GM12892 (cell line): ENCODE measurements at regions not wholly inside any gene's neighbourhood (a gene's known extent, or its start where the extent isn't known, plus 50 kb on each side); places are given as distances from the start of the nearest gene placed in this dataset.

Experiments used
- POLR2A ChIP-seq: IDR thresholded peaks from 2 replicates; pipeline ENCODE4 v1.6.1; 2011; ENCODE audit warnings: low read depth, low read length, control low read depth
- TAF1 ChIP-seq: IDR thresholded peaks from 2 replicates; pipeline ENCODE4 v1.6.1; 2011; ENCODE audit warnings: low read depth, mild to moderate bottlenecking, control low read depth, low read length, borderline replicate concordance

GRCh38 chr17:72578817-72579470 lies 458.1 kb downstream of the SOX9 start:
- TF ChIP-seq POLR2A (no peak), TAF1 (no peak)
